GM19238 (cell line): ENCODE measurements at regions not wholly inside any gene's neighbourhood (a gene's known extent, or its start where the extent isn't known, plus 50 kb on each side); places are given as distances from the start of the nearest gene placed in this dataset.

Experiments
- DNase-seq: peaks from one replicate; pipeline ENCODE4 v3.0.0; 2011; ENCODE audit warnings: low spot score; ENCODE audit not compliant: insufficient read length

GRCh38 chr6:88386167-88386566, 220.0 kb upstream of the CNR1 start:
- DNase-seq, result no peak

DNA sequence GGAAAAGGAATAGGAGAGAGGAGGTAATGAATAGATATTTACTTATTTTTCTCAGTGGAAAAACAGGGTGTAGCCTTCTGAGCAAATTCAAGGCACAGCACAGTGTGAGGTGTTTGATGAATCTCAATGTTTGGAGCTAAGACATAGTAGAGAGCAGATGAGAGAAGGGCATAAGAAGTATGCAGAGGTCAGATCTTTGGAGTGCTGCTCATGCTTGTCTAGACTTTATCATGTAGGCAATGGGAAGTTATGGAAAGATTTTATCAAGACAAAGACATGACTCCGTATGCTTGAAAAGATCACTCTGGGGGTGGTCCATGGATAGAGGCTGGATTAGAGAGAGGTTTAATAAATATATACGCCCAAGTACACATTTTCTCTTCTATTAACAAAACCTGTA, 217.0 kb upstream of the CNR1 start:
- no peak for DNase-seq

- DNase-seq, result no peak
Observed at GRCh38 chr6:88381289-88381642, 215.1 kb upstream of the CNR1 start.

GRCh38 chr6:88380618-88381288, 214.6 kb upstream of the CNR1 start:
- DNase-seq, result no peak

- DNase-seq, result no peak
Observed at GRCh38 chr6:88380083-88380482, 213.9 kb upstream of the CNR1 start.

DNA sequence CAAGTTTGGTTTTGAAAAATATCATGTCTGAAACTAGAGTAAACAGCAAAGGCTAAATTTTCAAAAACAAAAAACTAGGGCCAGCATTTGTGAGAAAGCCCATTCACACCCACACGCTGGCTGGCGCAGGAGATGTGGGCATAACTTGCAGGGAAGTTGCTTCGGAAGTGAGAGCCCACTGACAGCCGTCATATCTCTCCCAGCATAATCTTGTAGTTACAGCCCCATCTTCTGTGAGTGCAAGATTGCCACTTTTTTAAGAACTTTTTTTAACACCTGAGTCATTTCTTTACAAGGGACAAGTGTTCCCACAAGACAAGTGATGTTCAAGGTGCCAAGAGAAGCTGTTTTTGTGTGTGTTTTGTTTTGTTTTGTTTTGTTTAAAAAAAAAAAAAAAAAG, 212.5 kb upstream of the CNR1 start:
- DNase-seq, result no peak

GRCh38 chr6:88377976-88378568, 211.9 kb upstream of the CNR1 start:
- no peak for DNase-seq

- DNase-seq, result no peak
Observed at GRCh38 chr6:88376768-88377387, 210.7 kb upstream of the CNR1 start.

- no peak for DNase-seq
Observed at GRCh38 chr6:88376197-88376596, 210.1 kb upstream of the CNR1 start.

- DNase-seq, result no peak
Observed at GRCh38 chr6:88374553-88374952, 208.4 kb upstream of the CNR1 start.

- DNase-seq, result no peak
Observed at GRCh38 chr6:88371480-88371879, 205.3 kb upstream of the CNR1 start.

DNA sequence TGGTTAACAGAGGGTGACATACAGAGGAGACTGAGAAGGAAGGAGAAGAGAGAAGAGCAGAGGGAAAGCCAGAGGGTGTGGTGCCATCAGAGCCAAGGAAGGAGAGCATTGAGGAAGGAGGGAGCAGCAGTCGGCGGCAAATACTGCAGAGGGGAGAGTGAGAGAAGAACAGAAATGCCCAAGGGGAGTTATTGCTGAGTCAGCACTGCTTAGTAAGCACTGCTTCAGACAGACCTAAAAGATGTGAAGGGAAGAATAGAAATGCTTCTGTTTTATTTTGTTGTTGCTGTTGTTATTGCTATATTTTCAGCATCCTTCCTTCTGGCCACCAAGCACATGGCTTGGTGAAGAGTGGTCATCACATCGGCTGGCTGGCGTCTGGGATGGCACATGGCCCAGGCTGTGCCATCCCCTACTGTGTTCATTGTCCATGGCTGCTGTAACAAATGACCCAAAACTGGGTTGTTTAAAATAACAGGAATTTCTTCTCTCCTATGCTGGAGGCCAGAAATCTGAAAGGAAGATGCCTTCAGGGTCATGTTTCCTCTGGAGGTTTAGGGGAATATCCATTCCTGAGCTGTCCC, 204.1 kb upstream of the CNR1 start:
- no peak for DNase-seq

- no peak for DNase-seq
Observed at GRCh38 chr6:88369262-88369661, 203.1 kb upstream of the CNR1 start.

- DNase-seq, result no peak
Observed at GRCh38 chr6:88368071-88368787, 202.1 kb upstream of the CNR1 start.

DNA sequence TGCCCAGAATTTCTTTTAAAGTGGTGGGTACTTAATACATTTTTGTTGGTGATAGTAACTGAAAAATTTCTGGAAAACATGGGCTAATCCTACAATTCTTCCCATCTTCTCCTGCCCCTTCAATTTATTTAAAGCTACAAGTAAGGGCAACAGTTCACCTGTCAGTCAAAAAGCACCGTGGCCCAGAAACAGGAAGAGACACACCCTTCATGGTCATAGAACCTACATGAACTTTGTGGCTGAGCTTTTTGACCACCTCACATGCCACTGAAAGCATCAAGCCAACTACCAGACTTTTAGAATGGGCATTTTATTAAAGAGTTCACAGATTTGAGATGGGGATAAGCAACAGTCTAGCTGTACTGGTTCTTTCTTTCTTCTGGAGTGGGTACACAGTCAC, 201.1 kb upstream of the CNR1 start:
- DNase-seq, result no peak

DNA sequence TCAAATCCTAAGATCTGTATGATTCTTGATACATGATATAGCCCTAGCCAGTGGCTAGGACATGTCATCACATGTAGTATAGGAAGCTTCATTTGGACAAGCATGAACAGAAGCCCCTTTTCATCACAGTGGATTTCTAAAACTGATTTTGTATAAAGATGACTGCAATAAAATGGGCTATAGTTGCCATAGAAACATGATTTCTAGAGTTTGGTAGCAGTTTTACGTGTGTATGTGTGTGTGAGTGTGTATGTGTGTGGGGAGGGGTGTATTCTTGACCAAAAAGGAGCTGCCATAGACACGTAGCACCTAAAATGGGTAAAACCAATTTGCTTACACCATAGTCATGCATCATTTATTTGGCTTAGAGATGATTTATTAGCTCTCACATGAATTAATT, 200.5 kb upstream of the CNR1 start:
- no peak for DNase-seq

DNA sequence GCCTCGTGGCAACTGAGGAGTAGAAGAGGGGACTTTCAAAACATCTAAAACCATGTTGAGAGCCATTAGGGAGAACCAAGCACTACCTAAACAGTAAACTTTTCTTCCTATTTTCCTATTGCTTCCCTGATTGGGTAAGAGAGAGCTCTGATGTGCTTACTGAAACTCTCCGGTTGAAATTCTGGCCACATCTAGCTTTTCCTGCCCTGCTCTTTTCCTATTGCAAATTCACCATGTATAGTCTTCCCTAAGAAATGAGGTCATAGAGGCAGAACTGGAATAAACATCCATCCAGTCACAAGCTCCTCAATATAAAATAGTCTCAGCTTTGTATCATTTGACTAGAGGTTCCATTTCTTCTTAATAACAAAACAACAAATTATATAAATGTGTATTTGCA, 199.5 kb upstream of the CNR1 start:
- no peak for DNase-seq

DNA sequence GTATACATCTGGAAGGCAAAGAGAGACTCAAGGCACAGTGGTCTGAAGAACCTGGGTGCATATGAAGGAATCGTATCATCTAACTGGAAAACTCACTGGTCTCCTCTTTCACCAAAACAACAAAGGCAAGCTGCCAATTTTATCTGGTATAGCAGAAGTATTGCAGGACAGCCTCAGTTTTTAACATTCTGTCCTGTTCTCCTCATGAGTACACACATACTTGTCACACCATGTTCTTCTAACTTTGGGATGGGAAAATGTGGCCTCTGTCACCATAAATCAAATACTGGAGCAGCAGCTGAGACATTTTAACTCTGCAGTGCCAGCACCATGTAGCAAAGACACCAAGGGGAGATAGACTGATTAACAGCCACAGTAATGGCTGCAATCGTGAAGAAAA, 199.1 kb upstream of the CNR1 start:
- DNase-seq, result no peak

DNA sequence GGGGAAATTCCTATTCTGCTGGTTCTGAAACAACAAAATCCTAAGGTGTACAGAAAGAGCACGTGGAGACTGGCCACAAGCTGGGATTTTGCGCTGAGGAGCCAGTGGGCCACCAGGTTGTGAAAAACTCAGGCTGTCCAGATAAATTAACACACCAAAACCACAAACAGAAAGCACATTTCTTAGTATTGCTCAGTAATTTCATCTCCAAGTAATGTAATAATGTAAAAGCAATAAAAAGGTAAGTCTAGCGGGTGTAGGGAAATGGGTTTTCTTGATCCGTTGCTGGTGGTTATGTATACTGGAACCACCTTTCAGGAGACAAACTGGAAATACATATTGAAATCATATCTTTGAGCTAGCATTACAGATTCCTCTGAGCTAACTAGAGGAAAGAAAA, 195.6 kb upstream of the CNR1 start:
- DNase-seq, result no peak

GRCh38 chr6:88361298-88361697, 195.2 kb upstream of the CNR1 start:
- DNase-seq, result no peak

- no peak for DNase-seq
Observed at GRCh38 chr6:88360203-88360797, 194.2 kb upstream of the CNR1 start.
